GF-D8 (cell line): ENCODE measurements at regions not wholly inside any gene's neighbourhood (a gene's known extent, or its start where the extent isn't known, plus 50 kb on each side); places are given as distances from the start of the nearest gene placed in this dataset.
"Not testable (repeated sequence)": the region's sequence is repeated elsewhere in the genome, so short reads cannot be mapped to it uniquely, and the experiment has no call there.

Experiments used
- DNase-seq: peaks from one replicate; lab custom pipeline; 2025; lab: John Stamatoyannopoulos, UW

DNA sequence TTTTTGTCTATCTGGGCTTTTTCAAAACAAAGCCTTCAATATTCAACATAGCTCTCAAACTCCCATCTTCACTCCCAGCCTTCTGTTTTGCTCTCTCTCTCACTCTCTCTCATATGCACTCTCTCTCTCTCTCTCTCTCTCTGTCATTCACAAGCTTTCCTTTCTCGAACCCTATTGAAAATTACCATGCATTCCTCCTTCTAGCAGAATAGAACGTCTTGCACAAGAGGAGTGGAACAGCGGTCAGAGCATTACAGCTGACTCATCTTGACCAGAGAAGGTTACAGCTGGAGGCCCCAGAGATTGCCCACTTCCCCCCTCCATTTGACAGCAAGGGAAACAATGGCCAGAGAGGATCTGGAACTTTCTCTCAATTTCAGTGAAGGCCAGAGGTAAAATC is 51.0 kb upstream of the LIFR start:
- peak; percentile 26 for DNase-seq

DNA sequence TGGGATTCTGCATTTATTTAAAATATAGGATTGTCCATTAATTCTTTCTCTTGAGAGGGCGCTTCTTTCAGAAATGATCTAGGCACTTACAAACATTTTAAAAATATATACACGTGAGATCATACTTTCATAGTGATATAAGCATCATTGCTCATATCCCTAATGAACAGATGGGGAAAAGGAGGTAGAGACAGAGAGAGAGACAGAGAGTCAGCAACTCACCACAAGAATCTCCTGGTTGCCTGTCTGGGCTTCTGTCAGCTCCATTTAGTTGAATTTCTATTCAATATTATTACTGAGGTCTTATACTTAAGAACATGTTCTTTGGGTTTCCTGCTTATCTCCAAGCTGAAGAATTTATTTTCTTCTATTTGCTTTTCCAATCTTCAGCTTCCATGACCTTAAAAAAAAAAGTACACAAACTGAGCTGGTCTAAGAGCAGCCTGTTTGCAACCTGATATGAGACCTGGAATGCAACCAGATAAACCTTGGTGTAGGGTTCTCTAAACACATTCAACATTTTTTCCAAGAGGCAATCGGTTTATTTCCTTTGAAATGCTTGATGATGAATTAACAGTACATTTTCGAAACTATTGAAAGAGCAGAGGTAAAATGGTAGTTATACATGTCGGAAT is 51.6 kb upstream of the LIFR start:
- no peak for DNase-seq

DNA sequence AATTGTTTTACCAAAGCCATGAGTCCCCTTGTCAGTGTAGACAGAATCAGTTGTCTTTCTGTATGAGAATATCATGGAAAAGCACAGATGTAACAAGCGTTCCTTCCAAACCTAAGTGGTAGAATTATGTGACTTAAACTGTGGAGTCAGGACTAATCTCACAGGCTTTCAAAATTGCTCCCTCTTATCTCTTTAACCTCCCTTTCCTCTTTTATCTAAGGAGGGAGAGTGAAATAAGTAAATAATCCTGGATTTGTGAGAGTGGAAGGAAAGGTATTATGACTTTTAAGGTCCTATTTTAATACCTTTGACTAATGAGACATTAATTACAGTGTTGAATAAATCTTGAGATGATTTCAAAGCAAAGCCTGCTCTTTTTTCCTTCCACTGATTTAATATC is 52.4 kb upstream of the LIFR start:
- no peak for DNase-seq

DNA sequence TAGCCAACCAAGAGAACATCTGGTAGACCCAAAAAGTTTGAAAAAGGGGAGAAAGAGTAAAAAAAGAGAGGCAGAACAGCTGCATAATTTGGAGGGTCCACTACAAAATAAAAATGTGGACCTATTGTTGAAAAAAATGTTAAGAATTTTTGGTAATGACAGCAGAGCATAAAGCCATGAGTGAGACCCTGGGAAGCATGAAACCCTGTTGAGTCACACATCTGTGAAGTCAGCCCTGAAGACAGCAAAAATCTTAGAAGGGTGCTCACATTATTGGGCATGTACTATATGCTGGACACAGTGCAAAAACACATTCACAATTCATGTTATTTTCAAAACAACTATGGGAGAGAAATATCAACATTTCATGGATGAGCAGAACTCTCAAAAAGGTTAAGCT is 56.4 kb upstream of the LIFR start:
- no peak for DNase-seq

DNA sequence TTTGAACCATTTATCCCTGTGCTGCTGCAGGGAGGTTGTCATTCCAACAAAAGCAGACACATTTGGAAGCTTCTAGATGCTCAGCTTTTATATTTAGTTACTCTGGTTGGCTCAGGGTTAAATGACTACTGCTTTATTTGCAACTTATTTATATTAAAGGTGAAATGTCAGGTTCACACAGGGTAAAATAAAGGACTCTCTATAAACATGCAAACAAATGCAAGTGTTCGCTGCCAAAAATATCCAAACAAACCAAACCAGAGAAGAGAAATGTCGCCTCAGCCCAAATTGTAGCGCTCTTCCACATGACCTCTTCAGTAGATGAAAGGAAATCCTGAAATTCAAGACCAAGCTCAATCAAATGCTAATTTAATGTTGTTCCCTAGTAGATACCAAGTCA is 57.0 kb upstream of the LIFR start:
- no peak for DNase-seq

DNA sequence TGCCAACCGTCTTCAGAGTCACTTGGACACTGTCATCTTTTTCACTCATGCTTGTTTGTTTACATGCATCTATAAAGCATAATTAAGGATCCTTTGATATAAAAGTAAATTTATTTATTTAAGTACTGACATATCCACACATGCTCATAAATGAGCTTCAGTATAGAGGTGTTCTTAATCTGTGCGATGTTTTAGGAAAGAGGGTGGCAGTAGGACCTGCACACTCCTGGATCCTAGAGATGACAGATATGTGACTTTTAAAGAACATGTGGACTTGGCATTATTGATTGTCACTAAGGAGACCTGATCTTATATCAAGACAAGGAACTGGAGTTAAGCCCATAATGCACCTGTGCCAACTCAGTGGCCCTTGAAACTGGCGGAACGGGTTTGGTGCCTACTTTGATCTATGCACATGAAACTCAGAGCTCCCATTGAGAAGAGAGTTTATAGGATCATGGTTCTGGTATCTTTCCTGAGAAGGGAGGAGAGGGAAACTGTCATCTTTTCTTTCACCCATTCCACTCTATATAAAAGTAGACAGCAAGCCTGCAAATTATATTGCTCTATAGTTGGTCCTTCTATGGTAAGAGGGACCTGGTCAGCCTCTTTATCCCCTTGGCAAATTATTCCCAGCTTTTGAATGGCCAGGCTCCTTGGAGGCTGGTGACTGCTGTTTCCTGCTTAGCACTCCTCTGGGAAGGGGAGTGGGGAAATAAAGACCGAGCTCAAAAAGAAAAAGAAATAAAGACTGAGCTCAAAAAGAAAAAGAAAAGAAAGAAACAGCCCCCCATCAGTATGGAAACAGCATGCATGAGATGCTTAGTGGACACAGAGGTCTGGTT is 57.8 kb upstream of the LIFR start:
- DNase-seq = no peak

DNA sequence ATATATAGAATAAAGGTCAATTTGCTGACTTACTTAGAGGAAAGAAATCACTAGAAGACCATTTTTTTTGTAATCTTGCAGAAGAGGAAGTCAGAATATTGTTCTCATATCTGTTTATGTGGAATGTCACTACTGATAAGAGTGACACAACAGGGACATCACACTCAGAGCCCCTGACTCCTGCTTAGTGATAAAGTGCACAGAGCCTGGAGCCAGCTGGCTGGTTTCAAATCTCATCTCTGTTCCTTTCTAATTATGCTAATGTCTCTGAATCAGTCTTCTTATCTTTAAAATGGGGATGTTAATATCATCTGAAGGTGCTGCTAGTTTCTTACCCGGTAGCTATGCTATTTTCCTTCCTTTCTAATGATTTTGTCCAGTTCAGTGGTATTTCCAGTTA is 58.6 kb upstream of the LIFR start:
- DNase-seq = no peak

DNA sequence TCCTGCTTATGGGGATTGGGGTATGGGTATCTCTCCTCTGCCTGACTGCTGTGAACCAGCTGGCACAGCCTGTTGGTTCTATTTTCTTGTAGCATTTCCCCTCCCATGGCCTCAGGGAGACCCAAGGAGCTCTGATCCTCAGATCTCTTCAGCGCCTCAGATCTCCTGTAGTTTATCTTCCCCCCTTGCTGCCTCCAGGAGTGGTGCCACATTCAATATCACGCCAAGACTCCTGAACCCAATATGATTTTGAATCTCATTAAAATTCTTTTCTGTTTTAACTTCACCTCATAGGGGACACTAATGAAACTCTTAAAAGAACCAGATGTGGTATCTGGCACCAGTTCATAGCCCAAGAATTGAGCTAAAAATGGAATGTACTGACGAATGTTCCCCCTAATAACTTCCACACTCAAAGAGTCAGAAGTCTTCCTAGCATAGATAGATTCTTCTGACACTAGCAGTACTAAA is 59.6 kb upstream of the LIFR start:
- no peak for DNase-seq

DNA sequence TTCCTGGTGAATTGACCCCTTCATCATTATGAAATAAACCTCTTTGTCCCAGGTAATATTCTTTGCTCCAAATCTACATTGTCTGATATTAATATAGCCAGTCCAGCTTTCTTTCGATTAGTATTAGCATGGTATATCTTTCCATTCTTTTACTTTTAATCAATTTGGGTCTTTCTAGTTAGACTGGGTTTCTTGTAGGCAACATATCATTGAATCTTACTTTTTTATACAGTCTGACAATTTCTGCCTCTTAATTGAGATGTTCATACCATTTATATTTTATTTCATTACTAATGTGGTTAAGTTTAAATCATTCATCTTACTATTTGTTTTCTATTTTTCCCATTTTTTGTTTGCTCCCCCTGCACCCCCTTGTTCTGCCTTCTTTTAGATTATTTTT is 61.7 kb upstream of the LIFR start:
- no peak for DNase-seq

DNA sequence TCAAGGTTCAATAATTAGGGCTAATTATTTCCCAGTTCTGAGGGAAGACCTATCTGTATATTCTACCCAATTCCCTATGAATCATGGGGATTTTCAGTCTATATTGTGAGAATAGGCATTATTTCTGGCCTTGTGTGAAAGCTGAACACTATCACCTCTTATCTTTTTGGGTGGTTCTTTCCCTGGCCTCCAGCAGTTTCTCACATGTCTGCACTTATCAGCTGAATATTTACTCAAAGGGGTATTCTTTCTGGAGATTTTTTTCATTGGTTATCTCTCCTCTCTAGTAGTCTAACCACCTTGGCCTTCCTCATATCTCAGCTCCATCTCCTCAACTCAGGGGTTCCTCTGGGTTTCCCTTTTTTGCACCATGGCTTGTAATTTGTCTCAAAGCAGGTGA is 64.9 kb upstream of the LIFR start:
- DNase-seq = no peak

DNA sequence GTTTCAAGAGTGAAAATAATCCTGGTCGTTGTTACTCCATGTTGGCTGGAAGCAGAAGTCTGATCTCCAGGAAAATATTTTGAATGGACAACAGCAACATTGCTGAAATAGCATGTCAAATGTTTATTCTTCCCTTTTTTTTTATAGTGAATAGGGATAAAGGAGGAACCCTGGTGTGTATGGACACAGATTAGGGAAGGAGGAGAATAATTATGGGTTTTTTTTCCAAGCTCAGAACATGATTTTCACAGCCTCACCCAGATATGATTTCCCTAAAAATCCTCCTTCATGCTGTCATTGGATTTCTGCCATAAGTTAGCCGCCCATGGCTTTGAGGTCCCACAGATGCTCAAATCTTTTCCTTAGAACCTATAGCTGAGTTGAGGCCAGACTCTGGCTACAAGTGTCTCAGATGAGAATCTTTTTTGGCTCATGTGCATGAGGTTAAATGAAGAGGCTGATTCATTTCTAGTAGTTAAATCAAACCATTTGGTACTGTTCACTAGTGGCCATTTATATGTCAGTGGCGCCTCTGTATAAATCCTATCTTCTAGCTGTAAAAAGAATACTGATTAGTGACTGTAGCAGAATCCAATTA is 65.5 kb upstream of the LIFR start:
- no peak for DNase-seq

DNA sequence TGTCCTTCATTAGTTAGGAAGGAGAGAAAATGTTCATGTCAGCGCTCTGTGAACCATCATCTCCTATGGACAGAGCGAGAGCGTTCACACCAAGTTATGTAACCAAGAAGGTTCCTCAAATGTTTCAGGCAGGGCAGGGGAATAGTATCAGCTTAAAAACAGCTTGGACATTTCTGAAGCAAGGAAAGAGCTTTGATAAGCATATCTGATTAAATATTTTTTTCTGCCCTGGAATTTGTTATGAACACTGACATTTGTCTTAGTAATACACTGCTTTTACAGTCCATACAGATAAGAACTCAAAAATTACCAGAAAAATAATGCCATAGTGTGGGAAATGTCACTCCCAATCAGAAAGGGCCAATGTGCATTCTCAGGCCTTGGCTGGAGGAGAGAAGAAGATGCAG is 66.3 kb upstream of the LIFR start:
- no peak for DNase-seq

DNA sequence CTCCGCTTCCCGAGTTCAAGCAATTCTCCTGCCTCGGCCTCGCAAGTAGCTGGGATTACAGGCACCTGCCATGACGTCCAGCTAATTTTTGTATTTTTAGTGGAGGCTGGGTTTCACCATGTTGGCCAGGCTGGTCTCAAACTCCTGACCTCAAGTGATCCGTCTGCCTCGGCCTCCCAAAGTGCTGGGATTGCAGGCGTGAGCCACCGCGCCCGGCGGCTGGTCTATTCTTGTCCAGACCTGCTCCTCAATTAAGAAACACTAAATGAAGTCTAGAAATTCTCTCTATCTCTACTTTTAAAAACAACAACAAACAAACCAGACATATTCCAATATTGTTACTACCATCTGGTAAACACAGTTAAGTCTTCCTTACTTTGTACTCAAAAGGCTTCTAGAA is 68.1 kb upstream of the LIFR start:
- not testable (repeated sequence) for DNase-seq

DNA sequence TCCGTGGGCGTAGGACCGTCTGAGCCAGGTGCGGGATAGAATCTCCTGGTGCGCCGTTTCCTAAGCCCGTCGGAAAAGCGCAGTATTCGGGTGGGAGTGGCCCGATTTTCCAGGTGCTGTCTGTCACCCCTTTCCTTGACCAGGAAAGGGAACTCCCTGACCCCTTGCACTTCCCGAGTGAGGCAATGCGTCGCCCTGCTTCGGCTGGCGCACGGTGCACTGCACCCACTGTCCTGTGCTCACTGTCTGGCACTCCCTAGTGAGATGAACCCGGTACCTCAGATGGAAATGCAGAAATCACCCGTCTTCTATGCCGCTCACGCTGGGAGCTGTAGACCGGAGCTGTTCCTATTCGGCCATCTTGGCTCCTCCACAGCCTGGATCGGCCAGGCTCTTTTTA is 74.9 kb upstream of the LIFR start:
- not testable (repeated sequence) for DNase-seq

DNA sequence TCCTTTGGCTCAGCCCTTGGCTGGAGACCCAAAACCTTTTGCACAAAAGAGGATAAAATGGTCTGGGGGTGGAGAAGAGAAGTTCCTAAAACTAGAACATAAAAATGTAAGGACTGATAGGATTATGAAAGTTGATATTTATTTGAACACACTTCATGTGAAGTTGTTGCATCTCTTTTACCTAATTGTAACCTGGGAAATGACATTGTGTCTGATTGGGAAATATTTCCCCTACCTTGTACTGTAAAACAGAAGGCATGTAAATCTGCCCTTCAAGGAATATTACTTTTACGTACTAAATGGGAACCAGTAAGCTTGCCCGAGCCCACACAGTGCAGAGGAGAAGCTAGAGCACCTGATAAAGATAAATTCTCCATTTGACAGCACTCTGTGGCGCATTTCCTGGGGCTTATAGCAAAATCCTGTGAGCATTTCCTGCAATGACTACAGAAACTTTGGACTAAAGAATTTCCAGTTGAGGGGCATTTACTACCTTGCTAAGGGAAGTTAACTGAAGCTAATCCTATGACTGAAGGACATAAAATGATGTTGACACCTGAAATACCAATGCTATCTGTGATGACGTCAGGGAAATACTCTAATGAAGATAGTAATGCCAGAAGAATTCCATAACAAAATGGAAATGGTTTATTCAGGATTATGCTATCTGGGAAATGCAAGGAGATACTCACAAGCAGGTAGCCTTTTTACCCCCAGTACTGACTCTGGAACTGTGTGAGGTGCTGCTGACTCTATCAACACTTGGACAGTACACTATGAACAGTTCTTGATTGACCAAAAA is 78.3 kb upstream of the LIFR start:
- DNase-seq = no peak

DNA sequence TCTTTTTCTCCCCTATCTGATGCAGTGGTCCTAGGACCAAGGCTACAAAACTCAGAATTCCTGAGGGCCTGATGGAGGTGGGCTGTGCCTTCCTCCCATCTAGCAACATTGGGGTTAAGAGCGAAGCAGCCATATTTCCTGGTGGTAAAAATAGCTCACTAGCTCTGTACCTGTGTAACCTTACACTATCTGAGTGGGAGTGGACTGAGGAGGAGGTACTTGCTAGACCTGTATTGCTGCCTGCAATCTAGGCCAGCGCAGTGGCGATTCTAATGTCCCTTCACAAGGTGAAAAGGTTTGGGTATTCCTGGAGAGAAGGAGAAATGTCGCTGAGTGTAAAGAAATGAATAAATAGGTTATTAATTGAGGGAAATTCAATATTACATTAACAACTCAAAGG is 80.2 kb upstream of the LIFR start:
- no peak for DNase-seq

DNA sequence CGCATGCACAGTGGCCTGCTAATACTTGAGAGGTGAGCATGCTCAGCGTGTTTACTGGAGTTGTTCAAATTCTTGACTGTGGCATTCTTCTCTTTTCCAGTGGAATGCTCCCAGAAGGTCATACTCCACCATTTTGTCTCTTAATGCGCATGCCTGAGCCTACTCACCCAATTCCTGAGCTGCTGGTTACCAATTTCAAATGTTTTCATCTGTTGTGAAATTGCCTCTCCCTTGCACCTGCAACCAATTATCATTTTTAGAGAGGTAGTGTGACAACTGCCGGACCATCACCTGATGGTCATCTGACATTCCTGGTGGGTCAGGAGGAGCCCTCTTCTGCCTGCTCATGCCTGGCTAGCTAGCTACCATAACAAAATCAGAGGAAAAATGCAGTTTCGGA is 82.2 kb upstream of the LIFR start:
- no peak for DNase-seq

DNA sequence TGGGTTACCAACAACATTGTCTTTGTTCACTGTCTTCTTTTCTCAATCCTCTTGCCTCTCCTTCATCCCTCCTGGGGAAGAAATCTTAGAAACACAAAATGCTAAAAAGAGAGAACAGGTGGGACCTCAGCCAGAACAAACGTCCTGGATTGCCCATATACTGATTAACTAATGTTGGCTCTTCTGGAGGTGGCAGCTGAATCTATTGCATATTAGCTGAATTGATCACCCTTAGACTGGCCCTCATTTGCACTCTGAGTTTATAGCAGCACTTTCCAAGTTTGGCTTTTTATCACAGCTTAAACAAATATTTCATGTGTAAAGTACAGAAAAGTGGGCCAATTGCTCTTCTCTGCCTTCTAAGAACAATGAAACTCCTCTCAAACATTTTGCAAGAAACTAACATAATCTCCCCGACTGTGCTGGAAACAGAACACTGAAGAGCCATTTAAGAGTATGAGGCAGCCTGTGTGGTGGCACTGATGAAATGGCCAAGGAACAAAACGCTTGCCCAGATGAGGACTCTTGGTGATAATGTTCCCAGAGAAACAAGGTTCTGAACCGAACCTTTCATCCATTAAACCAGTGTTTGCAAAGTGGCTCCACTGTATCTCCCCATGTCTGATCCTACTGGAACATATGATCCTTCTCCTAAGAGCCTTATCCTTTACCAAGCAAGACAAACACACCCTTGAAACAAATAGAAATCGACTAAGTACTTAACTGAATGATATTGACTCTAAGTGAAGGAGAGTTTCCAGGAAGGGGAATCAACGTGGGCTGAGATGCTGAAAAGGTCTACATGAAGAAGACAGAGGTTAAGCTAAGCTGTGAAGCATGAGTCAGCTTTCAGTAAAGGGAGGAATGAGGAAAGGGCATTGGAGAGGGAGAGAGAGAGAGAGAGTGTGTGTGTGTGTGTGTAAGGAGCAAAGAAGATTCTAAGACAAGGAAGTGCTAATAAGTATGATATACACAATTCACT is 83.2 kb upstream of the LIFR start:
- DNase-seq = no peak

DNA sequence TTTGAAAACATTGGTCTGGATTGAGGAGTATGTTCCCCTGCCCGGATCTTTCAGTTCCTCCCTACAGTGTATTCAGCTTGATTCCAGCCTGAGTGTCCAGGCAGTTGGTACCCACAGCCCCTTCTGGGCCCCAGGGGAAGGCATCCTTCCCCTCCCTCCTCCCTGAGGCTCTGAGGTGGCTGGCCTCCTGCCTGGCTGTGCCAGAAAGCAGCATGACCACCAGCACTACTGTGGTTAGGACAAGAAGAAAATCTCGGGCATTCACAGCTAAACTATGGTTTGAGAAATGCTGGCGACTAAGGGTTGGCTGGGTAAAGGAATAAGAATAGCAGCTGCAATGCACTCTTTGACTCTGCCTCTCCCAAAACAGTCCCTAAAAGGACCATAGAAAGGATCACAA is 84.6 kb upstream of the LIFR start:
- no peak for DNase-seq

DNA sequence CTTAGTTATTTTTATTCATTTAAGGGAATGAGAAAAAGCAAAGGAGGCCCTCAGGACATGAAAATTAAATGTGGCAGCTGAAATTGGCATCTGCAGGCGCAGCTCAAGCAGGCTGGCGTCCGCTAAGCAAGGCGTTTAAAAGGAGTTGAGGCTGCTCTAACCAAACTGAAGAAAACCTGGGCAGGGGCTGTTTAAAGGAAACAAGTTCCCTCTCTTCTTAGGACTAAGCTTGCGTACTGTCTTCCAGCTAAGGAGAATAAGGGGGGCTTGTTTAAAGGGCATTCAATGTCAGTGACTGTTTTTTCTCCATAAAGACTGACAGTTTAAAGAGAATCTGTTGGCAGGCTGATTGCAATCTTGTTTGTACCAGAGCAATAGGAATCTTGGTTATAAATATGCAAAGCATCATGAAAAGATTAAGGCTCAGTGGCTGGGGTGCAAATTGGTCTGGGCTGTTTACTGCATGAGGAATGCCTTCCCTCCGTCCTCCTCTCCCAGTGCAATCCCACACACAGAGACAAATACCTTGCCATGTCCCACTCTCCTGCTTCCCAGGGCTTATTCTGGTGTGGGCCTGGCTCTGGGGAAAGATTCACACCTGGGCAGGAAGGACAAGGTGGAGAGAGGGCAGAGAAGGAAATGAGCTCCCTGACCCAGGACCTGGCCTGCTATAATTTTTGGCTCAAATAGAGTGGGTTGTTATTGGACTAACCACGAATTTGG is 85.9 kb upstream of the LIFR start:
- DNase-seq = no peak

DNA sequence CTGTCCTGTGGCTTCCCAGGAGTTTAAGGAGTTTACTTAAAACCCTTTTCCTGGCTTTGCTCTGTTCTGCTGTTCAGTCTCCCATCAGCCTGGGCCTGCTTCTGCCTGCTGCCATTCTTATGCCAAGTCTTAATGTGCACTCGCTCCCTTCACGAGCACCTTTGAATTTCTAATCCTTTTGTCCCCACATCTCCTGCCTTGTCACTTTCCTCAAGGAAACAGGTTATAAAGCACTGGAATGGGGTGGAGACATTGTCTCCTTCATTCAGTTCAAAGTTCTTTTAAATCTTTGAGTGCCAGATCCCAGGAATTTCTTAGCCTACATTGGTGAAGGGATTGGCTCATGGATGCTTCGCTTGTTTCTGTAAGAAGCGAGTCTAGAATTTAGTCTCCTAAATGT is 87.2 kb upstream of the LIFR start:
- no peak for DNase-seq
